HUES6 (cell line): ENCODE measurements at regions not wholly inside any gene's neighbourhood (a gene's known extent, or its start where the extent isn't known, plus 50 kb on each side); places are given as distances from the start of the nearest gene placed in this dataset.

Experiments
- H3K27ac ChIP-seq: 2 replicates; pipeline ENCODE4 v1.7.0; 2013; ENCODE audit warnings: low read depth, mild to moderate bottlenecking, low read length, inconsistent platforms
- H3K27me3 ChIP-seq: 2 replicates; pipeline ENCODE4 v1.6.1; 2013; ENCODE audit warnings: low read length; ENCODE audit not compliant: control insufficient read depth, insufficient read depth
- H3K36me3 ChIP-seq: 2 replicates; pipeline ENCODE4 v1.6.1; 2013; ENCODE audit warnings: low read length; ENCODE audit not compliant: control insufficient read depth, insufficient read depth
- H3K4me1 ChIP-seq: 2 replicates; pipeline ENCODE4 v1.6.1; 2013; ENCODE audit warnings: low read length; ENCODE audit not compliant: control insufficient read depth, insufficient read depth
- H3K4me3 ChIP-seq: 2 replicates; pipeline ENCODE4 v1.5.1; 2013; ENCODE audit warnings: low read depth, low read length
- H3K9ac ChIP-seq: one replicate; pipeline ENCODE4 v1.6.1; 2013; ENCODE audit warnings: mild to moderate bottlenecking, low read length
- H3K9me3 ChIP-seq: 2 replicates; pipeline ENCODE4 v1.6.1; 2013; ENCODE audit warnings: low read depth, low read length; ENCODE audit not compliant: control insufficient read depth, insufficient read depth

- no peak overlapping the region for H3K9ac ChIP-seq
- no peak overlapping the region for H3K4me3 ChIP-seq
- no peak overlapping the region for H3K27ac ChIP-seq
- no peaks in the 10 kb centered on the region for H3K9me3 ChIP-seq
- H3K36me3 ChIP-seq: no peaks in the 10 kb centered on the region
- no peaks in the 10 kb centered on the region for H3K4me1 ChIP-seq
- no peaks in the 10 kb centered on the region for H3K27me3 ChIP-seq
Measured at GRCh38 chr14:27181333-27181732, 583.5 kb upstream of the NOVA1 start.

DNA sequence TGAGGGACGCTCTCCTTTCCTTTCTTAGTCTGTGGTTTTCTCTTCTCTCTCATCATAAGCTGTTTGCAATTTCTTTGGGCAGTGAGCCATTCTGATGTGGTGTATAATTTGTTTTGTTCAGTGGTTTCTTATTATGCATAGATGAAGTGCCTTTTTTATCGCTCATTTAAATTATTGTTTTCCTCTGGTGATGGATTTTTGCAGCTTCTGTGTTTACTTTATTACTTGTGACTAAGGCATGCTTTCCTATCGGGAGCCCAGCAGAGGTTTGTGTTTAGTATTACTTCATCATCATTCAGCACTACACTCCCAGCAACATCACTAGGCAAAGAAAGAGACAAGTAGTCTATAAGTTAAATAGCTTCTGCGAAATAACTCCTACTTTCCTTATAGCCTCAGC is 586.6 kb upstream of the NOVA1 start:
- Histone ChIP-seq H3K27me3 (no peaks in the 10 kb centered on the region), H3K9ac (no peak overlapping the region), H3K27ac (no peak overlapping the region), H3K36me3 (no peaks in the 10 kb centered on the region), H3K9me3 (no peaks in the 10 kb centered on the region), H3K4me1 (no peaks in the 10 kb centered on the region), H3K4me3 (no peak overlapping the region)

DNA sequence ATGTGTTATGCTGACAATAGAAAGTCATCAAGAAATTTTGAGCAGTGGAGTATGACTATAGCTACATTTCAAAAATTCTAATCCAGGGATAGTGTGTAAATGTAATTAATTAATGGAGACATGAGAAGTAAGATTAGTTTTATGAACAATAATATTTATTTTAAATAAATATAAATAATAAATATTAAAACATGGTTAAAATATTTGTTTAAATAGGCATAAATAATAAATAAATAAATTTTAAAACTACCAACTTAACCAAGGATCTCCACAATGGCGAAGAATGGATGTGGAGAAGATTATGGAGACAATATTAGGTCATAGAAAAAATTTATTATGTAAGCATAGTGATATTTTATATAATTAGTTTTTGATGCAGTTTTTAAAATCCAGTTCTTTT is 588.2 kb upstream of the NOVA1 start:
- Histone ChIP-seq H3K27ac (no peak overlapping the region), H3K9ac (no peak overlapping the region), H3K9me3 (no peaks in the 10 kb centered on the region), H3K4me3 (no peak overlapping the region), H3K4me1 (no peaks in the 10 kb centered on the region), H3K36me3 (no peaks in the 10 kb centered on the region), H3K27me3 (no peaks in the 10 kb centered on the region)

DNA sequence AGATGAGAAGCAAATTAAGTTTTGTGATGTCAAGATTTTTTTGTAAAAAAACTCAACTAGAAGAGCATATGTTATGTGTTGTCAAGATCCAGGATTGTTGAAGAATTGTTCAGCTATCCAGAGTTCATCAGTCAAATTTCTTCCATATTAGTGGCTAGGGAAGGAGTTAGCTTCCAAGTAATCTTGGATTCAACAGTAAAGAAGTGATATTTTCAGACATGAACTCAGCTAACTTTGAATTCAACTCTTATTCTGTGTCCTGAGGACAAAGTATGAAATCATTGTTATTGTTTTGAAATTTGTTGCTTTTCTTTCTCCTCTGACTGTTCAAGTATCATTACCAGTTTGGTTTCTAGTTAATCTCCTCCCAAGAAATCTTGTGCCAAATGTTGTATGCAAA is 589.3 kb upstream of the NOVA1 start:
- Histone ChIP-seq H3K9me3 (no peaks in the 10 kb centered on the region), H3K4me1 (no peaks in the 10 kb centered on the region), H3K27ac (no peak overlapping the region), H3K9ac (no peak overlapping the region), H3K4me3 (no peak overlapping the region), H3K36me3 (no peaks in the 10 kb centered on the region), H3K27me3 (no peaks in the 10 kb centered on the region)

- no peaks in the 10 kb centered on the region for H3K36me3 ChIP-seq
- no peaks in the 10 kb centered on the region for H3K4me1 ChIP-seq
- H3K4me3 ChIP-seq: no peak overlapping the region
- no peak overlapping the region for H3K9ac ChIP-seq
- no peaks in the 10 kb centered on the region for H3K27me3 ChIP-seq
- H3K9me3 ChIP-seq: no peaks in the 10 kb centered on the region
- H3K27ac ChIP-seq: no peak overlapping the region
Measured at GRCh38 chr14:27190296-27190695, 592.5 kb upstream of the NOVA1 start.

- Histone ChIP-seq H3K9ac (no peak overlapping the region), H3K9me3 (no peaks in the 10 kb centered on the region), H3K27ac (no peak overlapping the region), H3K4me3 (no peak overlapping the region), H3K4me1 (no peaks in the 10 kb centered on the region), H3K27me3 (no peaks in the 10 kb centered on the region), H3K36me3 (no peaks in the 10 kb centered on the region)
Measured at GRCh38 chr14:27199272-27199671, 601.4 kb upstream of the NOVA1 start.

DNA sequence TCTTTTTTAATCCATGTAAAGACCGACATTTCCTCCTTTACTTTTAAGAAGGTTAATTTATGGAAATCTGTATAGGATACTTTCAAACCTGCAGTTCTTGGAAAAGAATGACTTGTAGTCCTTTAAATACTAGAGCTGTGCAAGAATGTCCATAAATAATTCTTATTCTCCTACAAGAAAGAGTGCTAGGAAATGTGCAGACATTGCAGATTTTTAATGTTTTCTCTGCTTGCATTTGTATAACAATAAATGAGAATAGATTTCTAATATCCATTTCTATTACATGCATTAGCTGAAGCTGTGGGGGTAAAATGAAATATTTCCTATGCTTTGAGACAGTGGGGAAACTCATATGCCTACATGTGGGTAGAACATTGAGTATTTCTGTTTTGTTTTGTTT is 607.2 kb upstream of the NOVA1 start:
- H3K9ac ChIP-seq: no peak overlapping the region
- no peak overlapping the region for H3K27ac ChIP-seq
- no peaks in the 10 kb centered on the region for H3K9me3 ChIP-seq

DNA sequence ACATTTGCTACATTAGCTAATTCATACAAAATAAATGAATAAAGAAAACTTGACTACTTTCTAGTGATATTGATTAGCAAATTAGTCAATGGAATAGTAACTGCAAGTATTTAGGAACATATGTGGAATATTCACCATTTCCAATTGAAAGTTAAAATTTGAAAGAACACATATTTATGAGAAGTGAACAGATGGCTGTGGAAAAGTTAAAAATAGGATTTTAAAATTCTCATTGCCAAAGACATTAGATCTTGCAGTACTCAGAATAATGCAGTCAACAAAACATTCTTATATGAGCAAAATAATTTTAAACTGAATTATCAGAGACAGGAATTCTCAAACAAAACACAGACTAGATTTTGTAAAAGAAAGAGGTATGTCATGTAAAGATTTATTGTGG is 613.9 kb upstream of the NOVA1 start:
- Histone ChIP-seq H3K36me3 (no peaks in the 10 kb centered on the region), H3K9ac (no peak overlapping the region), H3K27ac (no peak overlapping the region), H3K9me3 (peaks cover 3% of the 10 kb centered on the region; the same call in 1 of the 2 replicates), H3K27me3 (no peaks in the 10 kb centered on the region), H3K4me3 (no peak overlapping the region), H3K4me1 (no peaks in the 10 kb centered on the region)

More for the DNA sequence above, 607.2 kb upstream of the NOVA1 start:
- no peaks in the 10 kb centered on the region for H3K4me1 ChIP-seq
- H3K27me3 ChIP-seq: no peaks in the 10 kb centered on the region
- no peak overlapping the region for H3K4me3 ChIP-seq
- no peaks in the 10 kb centered on the region for H3K36me3 ChIP-seq

- Histone ChIP-seq H3K27me3 (no peaks in the 10 kb centered on the region), H3K9me3 (peaks cover 25% of the 10 kb centered on the region), H3K4me3 (no peak overlapping the region), H3K4me1 (no peaks in the 10 kb centered on the region), H3K9ac (no peak overlapping the region), H3K27ac (no peak overlapping the region), H3K36me3 (no peaks in the 10 kb centered on the region)
Measured at GRCh38 chr14:27222671-27223070, 624.8 kb upstream of the NOVA1 start.

GRCh38 chr14:27223906-27224305 is 626.1 kb upstream of the NOVA1 start:
- no peak overlapping the region for H3K4me3 ChIP-seq
- no peak overlapping the region for H3K27ac ChIP-seq
- no peaks in the 10 kb centered on the region for H3K27me3 ChIP-seq
- H3K36me3 ChIP-seq: no peaks in the 10 kb centered on the region
- no peak overlapping the region for H3K9ac ChIP-seq
- peaks cover 15% of the 10 kb centered on the region for H3K9me3 ChIP-seq
- H3K4me1 ChIP-seq: no peaks in the 10 kb centered on the region

GRCh38 chr14:27228053-27228452 is 630.2 kb upstream of the NOVA1 start:
- H3K4me1 ChIP-seq: no peaks in the 10 kb centered on the region
- H3K27me3 ChIP-seq: no peaks in the 10 kb centered on the region
- no peak overlapping the region for H3K9ac ChIP-seq
- no peaks in the 10 kb centered on the region for H3K9me3 ChIP-seq
- H3K27ac ChIP-seq: no peak overlapping the region
- H3K36me3 ChIP-seq: no peaks in the 10 kb centered on the region
- H3K4me3 ChIP-seq: no peak overlapping the region

DNA sequence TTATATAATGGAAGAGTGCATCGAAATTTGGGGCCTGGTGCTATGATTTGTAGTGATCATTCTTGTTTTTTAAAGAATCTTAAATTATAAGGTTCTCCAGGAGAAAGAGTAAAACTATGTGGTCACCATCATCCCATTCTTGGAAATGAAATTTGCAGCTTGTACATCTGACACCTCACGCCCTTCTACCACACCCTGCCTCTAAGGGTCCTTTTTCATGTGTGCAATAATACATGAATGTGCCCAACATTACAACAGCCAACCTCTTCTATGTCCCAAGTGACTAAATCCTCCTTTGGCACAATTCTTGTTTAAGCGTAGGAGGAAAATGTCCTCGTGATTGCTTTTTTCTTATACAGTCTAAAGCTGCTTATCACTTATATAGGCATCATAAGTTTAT is 636.5 kb upstream of the NOVA1 start:
- H3K4me1 ChIP-seq: no peaks in the 10 kb centered on the region
- H3K9me3 ChIP-seq: no peaks in the 10 kb centered on the region
- H3K27me3 ChIP-seq: no peaks in the 10 kb centered on the region
- H3K9ac ChIP-seq: no peak overlapping the region
- H3K4me3 ChIP-seq: no peak overlapping the region
- no peak overlapping the region for H3K27ac ChIP-seq
- no peaks in the 10 kb centered on the region for H3K36me3 ChIP-seq
